ENCODE measurements at regions not wholly inside any gene's neighbourhood (a gene's known extent, or its start where the extent isn't known, plus 50 kb on each side); places are given as distances from the start of the nearest gene placed in this dataset.

DNA sequence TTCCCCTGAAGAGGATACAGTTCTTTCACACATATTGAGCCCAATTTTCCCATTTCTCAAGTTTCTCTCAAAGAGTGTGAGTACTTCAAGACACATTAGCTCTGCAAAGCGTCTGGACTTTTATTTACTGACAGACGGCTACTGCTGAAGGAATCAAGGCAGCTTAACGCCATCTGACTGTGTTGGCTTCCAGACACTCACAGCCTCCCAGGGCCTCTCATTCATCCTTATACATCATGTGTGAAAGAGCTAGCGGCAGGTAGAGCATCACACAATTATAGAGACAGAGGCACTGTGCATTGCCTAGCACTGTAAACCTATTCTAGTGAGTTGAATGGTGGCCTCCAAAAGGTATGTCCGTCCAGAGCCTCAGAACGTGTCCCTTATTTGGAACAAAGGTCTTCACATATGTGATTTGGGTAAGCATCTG, 284.1 kb upstream of the STT3B start:
- TF ChIP-seq, protein P1, sequence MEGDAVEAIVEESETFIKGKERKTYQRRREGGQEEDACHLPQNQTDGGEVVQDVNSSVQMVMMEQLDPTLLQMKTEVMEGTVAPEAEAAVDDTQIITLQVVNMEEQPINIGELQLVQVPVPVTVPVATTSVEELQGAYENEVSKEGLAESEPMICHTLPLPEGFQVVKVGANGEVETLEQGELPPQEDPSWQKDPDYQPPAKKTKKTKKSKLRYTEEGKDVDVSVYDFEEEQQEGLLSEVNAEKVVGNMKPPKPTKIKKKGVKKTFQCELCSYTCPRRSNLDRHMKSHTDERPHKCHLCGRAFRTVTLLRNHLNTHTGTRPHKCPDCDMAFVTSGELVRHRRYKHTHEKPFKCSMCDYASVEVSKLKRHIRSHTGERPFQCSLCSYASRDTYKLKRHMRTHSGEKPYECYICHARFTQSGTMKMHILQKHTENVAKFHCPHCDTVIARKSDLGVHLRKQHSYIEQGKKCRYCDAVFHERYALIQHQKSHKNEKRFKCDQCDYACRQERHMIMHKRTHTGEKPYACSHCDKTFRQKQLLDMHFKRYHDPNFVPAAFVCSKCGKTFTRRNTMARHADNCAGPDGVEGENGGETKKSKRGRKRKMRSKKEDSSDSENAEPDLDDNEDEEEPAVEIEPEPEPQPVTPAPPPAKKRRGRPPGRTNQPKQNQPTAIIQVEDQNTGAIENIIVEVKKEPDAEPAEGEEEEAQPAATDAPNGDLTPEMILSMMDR (IDR thresholded peaks at IDR 0.05; ENCODE audit: poor library complexity), result no peak
- TF ChIP-seq EZH2phosphoT487 (IDR thresholded peaks at IDR 0.05; ENCODE audit: low read depth, severe bottlenecking, unreplicated experiment) (no peak), EZH2 (IDR thresholded peaks at IDR 0.05; ENCODE audit: borderline replicate concordance) (no peak)
- H3K4me3 ChIP-seq, result no peak overlapping the region
- no peaks in the 10 kb centered on the region for H3K36me3 ChIP-seq (replicated peaks; ENCODE audit: insufficient read depth, low read depth)
- no peak overlapping the region for H3K27ac ChIP-seq
- no peak for DNase-seq (ENCODE audit: low spot score)
- no peaks in the 10 kb centered on the region for H3K9me3 ChIP-seq (ENCODE audit: low read depth)
- no peaks in the 10 kb centered on the region for H4K20me1 ChIP-seq (ENCODE audit: insufficient read depth, poor library complexity, severe bottlenecking)
- no peaks in the 10 kb centered on the region for H3K27me3 ChIP-seq
- no peak overlapping the region for H3K4me2 ChIP-seq
- H3K79me2 ChIP-seq, result no peaks in the 10 kb centered on the region
- 57% methylated on average over 6 of the region's 6 CpGs for WGBS (ENCODE audit: low lambda C conversion rate, missing lambda C conversion rate)
- H2AFZ ChIP-seq, result no peak overlapping the region
- H3K9me2 ChIP-seq (replicated peaks; ENCODE audit: insufficient read depth), result no peaks in the 10 kb centered on the region
- no peaks in the 10 kb centered on the region for H3K4me1 ChIP-seq (ENCODE audit: insufficient read depth)

DNA sequence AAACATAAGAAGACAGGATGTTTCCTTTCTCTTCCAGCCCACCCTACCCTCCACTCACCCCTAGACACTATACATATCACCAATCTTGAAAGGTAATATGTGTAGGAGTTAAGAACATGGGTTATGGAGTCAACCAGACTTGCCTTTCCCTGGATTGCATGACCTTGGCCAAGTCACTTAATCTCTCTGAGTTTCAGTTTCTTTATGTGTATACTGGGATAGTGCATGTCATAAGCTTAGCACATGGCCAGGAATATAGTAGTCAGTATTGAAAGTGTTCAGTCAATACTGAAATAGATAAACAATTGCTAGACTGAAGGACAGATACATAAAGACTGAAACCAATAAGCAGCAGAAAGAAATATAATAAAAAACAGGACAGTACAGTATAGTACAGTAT, 283.2 kb upstream of the STT3B start:
- Histone ChIP-seq H3K4me1 (ENCODE audit: insufficient read depth) (no peaks in the 10 kb centered on the region), H3K9me3 (ENCODE audit: low read depth) (no peaks in the 10 kb centered on the region), H4K20me1 (ENCODE audit: insufficient read depth, poor library complexity, severe bottlenecking) (no peaks in the 10 kb centered on the region), H3K36me3 (replicated peaks; ENCODE audit: insufficient read depth, low read depth) (no peaks in the 10 kb centered on the region), H3K4me2 (no peak overlapping the region), H3K79me2 (no peaks in the 10 kb centered on the region), H2AFZ (no peak overlapping the region), H3K4me3 (no peak overlapping the region), H3K27me3 (no peaks in the 10 kb centered on the region), H3K27ac (no peak overlapping the region), H3K9me2 (replicated peaks; ENCODE audit: insufficient read depth) (no peaks in the 10 kb centered on the region)
- DNase-seq (ENCODE audit: low spot score), result no peak
- TF ChIP-seq EZH2phosphoT487 (IDR thresholded peaks at IDR 0.05; ENCODE audit: low read depth, severe bottlenecking, unreplicated experiment) (no peak), EZH2 (IDR thresholded peaks at IDR 0.05; ENCODE audit: borderline replicate concordance) (no peak)
- TF ChIP-seq, protein P1 (IDR thresholded peaks at IDR 0.05; ENCODE audit: poor library complexity), result no peak

DNA sequence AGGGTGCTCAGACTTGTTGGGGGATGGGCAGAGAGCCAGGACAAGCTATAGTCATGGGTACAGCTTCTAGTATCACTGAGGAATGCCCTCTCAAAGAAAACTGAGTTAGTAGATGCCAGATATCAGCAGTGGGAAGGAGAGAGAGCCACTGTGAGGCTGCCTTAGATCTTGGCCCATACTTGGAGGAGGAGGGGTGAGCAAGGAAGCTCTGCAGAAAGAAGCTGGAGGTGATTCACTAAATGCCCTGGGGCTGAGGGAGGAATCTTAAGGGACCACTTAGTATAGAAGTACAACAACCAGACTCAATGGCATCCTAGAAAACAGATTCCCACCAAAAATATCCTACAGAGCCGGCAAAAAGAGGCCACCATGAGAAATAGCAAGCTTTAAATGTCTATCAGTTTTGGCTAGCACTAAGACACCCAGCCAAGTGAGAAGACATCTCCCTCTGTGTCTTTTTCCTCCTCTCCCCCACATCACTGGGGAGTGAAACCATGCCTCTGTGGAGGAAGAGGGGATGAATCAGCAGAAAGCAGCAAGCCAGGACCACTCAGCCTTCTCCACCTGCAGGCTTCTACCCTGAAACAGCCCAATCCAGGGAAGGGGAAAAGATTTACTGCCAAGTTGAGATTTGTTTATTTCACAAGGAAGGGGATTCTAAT, 282.5 kb upstream of the STT3B start:
- no peak for DNase-seq (ENCODE audit: low spot score)
- Histone ChIP-seq H3K36me3 (replicated peaks; ENCODE audit: insufficient read depth, low read depth) (no peaks in the 10 kb centered on the region), H3K9me3 (ENCODE audit: low read depth) (no peaks in the 10 kb centered on the region), H3K4me3 (no peak overlapping the region), H3K4me2 (no peak overlapping the region), H3K9me2 (replicated peaks; ENCODE audit: insufficient read depth) (no peaks in the 10 kb centered on the region), H3K79me2 (no peaks in the 10 kb centered on the region), H3K27ac (no peak overlapping the region), H4K20me1 (ENCODE audit: insufficient read depth, poor library complexity, severe bottlenecking) (no peaks in the 10 kb centered on the region), H2AFZ (no peak overlapping the region), H3K27me3 (no peaks in the 10 kb centered on the region), H3K4me1 (ENCODE audit: insufficient read depth) (no peaks in the 10 kb centered on the region)
- WGBS (ENCODE audit: low lambda C conversion rate, missing lambda C conversion rate), result 78% methylated on average over 1 of the region's 1 CpG
- TF ChIP-seq, protein P1 (IDR thresholded peaks at IDR 0.05; ENCODE audit: poor library complexity), result no peak

DNA sequence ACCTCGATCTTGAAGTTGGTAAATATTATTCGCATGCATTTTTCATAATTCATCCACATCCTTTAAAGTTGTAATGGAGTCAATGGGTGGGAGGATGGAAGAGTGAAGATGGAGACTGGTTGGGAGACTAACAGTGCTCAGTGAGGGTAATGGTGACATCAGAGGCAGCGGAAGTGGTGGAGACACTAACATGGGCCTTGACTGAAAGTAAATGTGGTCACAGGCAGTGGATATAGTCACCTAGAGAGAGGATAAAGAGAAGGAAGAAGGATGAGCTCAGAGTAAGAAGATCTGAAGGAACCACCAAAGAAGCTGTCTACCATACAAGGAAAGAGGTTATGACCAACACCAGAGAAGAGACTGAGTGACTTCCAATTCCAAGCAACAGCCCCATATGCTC, 281.6 kb upstream of the STT3B start:
- Histone ChIP-seq H3K4me1 (ENCODE audit: insufficient read depth) (no peaks in the 10 kb centered on the region), H3K27ac (no peak overlapping the region), H3K27me3 (no peaks in the 10 kb centered on the region), H3K9me2 (replicated peaks; ENCODE audit: insufficient read depth) (no peaks in the 10 kb centered on the region), H3K79me2 (no peaks in the 10 kb centered on the region), H3K4me2 (no peak overlapping the region), H3K4me3 (no peak overlapping the region), H3K9me3 (ENCODE audit: low read depth) (no peaks in the 10 kb centered on the region), H4K20me1 (ENCODE audit: insufficient read depth, poor library complexity, severe bottlenecking) (no peaks in the 10 kb centered on the region), H2AFZ (no peak overlapping the region), H3K36me3 (replicated peaks; ENCODE audit: insufficient read depth, low read depth) (no peaks in the 10 kb centered on the region)
- 95% methylated on average over 3 of the region's 3 CpGs for WGBS (ENCODE audit: low lambda C conversion rate, missing lambda C conversion rate)
- no peak for TF ChIP-seq EZH2 (IDR thresholded peaks at IDR 0.05; ENCODE audit: borderline replicate concordance)
- TF ChIP-seq, protein P1 (IDR thresholded peaks at IDR 0.05; ENCODE audit: poor library complexity), result no peak
- TF ChIP-seq EZH2phosphoT487 (IDR thresholded peaks at IDR 0.05; ENCODE audit: low read depth, severe bottlenecking, unreplicated experiment), result no peak
- DNase-seq (ENCODE audit: low spot score), result no peak
